ENCODE measurements at regions not wholly inside any gene's neighbourhood (a gene's known extent, or its start where the extent isn't known, plus 50 kb on each side); places are given as distances from the start of the nearest gene placed in this dataset.

DNA sequence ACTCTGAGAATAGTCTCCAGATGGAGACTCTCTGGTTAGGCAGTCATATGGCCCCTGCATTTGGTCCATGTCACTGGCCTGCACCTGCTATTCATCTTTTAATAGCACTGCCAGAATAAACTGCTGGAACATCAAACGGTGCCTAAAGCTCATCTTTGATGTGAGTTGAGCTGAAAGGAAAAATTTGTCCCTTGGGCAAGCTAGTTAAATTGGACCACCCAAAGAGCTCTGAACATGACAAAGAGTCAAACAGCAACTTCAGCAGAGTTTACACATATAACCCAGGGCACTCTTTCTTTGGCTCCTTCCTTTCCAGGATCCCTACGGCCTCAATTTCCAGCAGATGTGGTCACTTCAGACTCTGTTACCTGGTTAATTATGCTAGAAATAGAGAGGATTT lies 269.9 kb downstream of the RPL10L start:
- TF ChIP-seq, protein P1, sequence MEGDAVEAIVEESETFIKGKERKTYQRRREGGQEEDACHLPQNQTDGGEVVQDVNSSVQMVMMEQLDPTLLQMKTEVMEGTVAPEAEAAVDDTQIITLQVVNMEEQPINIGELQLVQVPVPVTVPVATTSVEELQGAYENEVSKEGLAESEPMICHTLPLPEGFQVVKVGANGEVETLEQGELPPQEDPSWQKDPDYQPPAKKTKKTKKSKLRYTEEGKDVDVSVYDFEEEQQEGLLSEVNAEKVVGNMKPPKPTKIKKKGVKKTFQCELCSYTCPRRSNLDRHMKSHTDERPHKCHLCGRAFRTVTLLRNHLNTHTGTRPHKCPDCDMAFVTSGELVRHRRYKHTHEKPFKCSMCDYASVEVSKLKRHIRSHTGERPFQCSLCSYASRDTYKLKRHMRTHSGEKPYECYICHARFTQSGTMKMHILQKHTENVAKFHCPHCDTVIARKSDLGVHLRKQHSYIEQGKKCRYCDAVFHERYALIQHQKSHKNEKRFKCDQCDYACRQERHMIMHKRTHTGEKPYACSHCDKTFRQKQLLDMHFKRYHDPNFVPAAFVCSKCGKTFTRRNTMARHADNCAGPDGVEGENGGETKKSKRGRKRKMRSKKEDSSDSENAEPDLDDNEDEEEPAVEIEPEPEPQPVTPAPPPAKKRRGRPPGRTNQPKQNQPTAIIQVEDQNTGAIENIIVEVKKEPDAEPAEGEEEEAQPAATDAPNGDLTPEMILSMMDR (IDR thresholded peaks at IDR 0.05) = no peak
- TF ChIP-seq ZFX (IDR thresholded peaks at IDR 0.05; ENCODE audit: borderline replicate concordance) = no peak
